IgD-negative memory B cell (primary cell): ENCODE measurements at regions not wholly inside any gene's neighbourhood (a gene's known extent, or its start where the extent isn't known, plus 50 kb on each side); places are given as distances from the start of the nearest gene placed in this dataset.
A peak's percentile ranks its signal among the peaks of the same experiment; 100 is the strongest.

Experiments used
- H3K27ac Mint-ChIP-seq, 3 donors: one replicate each; pipeline ENCODE4 v1.8.0; 2020 to 2022; ENCODE audit warnings: mild to moderate bottlenecking in 3 of 3, mixed read lengths in 3 of 3, moderate library complexity in 1 of 3
- H3K27me3 Mint-ChIP-seq: one replicate; pipeline ENCODE4 v1.8.0; 2021; ENCODE audit warnings: mixed read lengths
- H3K36me3 Mint-ChIP-seq: one replicate; pipeline ENCODE4 v1.8.0; 2020; ENCODE audit warnings: mild to moderate bottlenecking, mixed read lengths
- H3K4me1 Mint-ChIP-seq, 3 donors: one replicate each; pipeline ENCODE4 v1.8.0; 2020 to 2022; ENCODE audit warnings: mixed read lengths in 3 of 3, mild to moderate bottlenecking in 1 of 3
- H3K4me3 Mint-ChIP-seq, 4 donors: one replicate each; pipeline ENCODE4 v1.8.0; 2020 to 2022; ENCODE audit warnings: mild to moderate bottlenecking in 4 of 4, mixed read lengths in 4 of 4, moderate library complexity in 3 of 4
- H3K9me3 Mint-ChIP-seq, 3 donors: one replicate each; pipeline ENCODE4 v1.8.0; 2020 to 2021; ENCODE audit warnings: mixed read lengths in 3 of 3, mild to moderate bottlenecking in 1 of 3

DNA sequence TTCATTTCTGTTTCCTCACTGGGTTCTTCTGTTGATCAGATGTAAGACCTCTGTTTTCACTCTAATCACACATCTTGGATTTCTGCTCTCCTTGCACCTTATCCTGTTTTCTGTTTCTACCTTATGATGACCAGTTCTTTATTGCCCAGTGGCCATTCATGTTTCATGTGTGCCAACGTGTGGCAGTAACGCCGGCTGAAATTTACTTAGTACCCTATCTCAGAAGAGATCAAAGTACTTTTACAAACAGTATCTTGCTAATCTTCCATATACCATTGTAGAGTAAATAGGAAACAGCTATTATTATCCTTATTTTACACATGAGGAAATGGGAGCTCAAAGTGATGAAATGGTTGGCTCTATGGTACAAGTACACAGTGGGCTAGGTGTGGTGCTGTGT, 74.0 kb downstream of the GATA3 start:
- Mint-ChIP-seq H3K9me3 (peaks cover 0 to 3% (median 2%) of the 10 kb centered on the region in 3 donors), H3K4me3 (no peak overlapping the region), H3K4me1 (peaks cover 5 to 7% (median 6%) of the 10 kb centered on the region in 3 donors), H3K27me3 (peaks cover 14% of the 10 kb centered on the region), H3K27ac (no peak overlapping the region), H3K36me3 (no peaks in the 10 kb centered on the region)

DNA sequence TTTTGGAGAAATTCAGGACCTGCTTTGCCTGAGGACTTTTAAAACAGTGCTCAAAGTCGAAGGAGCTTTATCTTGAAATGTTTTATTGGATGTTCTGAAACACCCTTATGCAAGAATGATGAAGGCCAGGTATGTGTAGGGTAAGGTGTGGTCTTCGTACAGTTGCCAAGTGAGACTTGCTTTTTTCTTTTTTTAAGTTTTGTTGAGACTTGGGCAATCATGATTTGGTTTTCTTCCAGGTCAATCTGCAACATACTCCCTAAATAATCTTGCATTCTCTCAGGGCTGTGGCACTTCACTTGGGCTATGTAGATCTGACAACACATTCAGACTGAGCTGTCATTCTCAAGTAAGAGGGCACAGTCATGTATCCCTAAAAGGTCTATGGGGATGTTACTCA, 75.0 kb downstream of the GATA3 start:
- Mint-ChIP-seq H3K9me3 (peaks cover 0 to 4% (median 2%) of the 10 kb centered on the region in 3 donors), H3K27me3 (peaks cover 18% of the 10 kb centered on the region), H3K27ac (no peak overlapping the region), H3K4me3 (no peak overlapping the region), H3K36me3 (no peaks in the 10 kb centered on the region), H3K4me1 (peaks cover 5 to 9% (median 6%) of the 10 kb centered on the region in 3 donors)

DNA sequence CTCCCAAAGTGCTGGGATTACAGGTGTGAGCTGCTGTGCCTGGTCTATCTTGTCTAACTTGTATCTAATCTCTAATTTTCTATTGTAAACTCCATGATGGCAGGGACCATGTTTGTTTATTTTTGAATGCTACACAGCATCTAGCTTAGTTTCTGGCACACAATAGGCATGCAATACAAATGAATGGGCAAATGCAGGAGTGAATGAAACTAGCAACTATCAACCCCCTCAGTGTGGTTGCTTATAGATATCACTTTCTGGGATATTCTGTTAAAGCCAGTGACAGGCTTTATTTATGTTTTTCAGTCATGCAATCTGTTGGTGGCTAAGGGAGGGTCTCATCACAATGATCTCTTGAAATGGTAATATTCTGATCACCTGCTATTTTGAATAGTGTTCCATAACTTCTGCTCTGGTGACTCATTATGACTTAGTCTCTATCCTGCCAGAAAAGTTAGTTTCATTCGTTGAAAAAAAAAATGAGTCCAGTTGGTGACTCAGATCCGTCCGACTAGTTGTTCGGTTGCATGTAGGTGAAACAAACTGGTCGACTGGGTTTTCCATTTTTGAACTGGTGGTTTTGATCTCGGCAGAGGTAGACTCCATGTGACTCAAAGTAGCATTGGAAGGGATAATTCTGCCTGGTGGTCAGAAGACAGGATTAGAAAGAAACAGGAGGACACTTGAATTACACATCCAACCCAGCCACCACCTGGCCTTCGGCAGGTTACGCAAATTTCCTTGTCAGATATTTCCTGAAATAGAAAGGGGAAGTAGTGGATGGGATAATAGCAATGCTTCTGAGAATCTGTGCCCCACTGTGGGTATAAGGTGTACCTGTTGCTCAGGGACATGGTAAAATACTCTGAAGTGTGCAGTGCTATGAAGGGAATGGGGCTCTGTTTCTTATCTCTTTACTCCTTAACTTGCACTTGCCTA, 76.8 kb downstream of the GATA3 start:
- Mint-ChIP-seq H3K9me3 (peaks cover 0 to 4% (median 2%) of the 10 kb centered on the region in 3 donors), H3K27ac (no peak overlapping the region), H3K4me1 (peaks cover 5 to 9% (median 6%) of the 10 kb centered on the region in 3 donors), H3K4me3 (no peak overlapping the region), H3K36me3 (no peaks in the 10 kb centered on the region), H3K27me3 (peaks cover 23% of the 10 kb centered on the region)

DNA sequence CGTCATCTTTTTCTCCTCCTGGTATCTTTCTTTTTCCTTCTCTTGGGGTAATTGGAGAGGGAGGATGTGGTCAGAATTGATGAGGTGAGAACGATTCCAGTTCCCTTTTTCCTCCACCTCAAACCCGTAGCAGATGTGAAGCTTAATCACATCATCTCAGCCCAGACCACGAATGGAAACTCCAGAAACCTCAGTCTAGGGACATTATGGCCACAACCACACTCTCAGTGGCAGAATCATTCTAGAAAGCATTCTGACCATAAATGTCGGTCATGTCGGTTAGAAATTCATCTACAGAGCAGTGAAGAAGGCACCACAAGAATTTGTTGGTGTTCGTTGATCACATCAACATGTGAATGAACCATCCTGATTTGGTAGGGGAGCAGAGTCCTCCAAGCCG, 78.7 kb downstream of the GATA3 start:
- Mint-ChIP-seq H3K4me1 (peaks cover 7 to 9% (median 7%) of the 10 kb centered on the region in 3 donors), H3K4me3 (peak overlapping the region in 1 of 4 donors; percentile 11), H3K36me3 (no peaks in the 10 kb centered on the region), H3K27me3 (peaks cover 26% of the 10 kb centered on the region), H3K9me3 (peaks cover 0 to 4% (median 2%) of the 10 kb centered on the region in 3 donors), H3K27ac (no peak overlapping the region)

DNA sequence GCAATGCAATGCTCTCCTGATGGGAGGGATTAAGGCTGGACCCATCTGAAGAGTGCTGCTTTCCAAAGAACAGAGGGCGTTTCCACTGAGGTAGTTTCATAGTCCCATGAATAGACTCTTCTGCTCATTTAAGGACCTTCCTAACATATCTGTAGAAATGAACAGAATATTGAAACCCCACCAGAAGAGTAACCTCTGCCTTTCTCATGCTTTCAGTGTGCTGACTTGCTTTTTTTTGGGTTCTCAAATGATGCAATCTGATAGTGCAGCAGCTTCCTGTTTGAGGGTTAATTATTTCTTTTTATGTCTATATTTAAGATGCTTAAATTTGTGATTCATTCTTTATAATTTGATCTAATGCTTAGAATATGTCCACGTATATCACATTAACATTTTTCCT, 82.2 kb downstream of the GATA3 start:
- H3K9me3 Mint-ChIP-seq, result peaks cover 0 to 2% (median 0%) of the 10 kb centered on the region in 3 donors
- peaks cover 7 to 9% (median 7%) of the 10 kb centered on the region in 3 donors for H3K4me1 Mint-ChIP-seq
- no peak overlapping the region for H3K4me3 Mint-ChIP-seq
- H3K36me3 Mint-ChIP-seq, result no peaks in the 10 kb centered on the region
- no peak overlapping the region for H3K27ac Mint-ChIP-seq
- H3K27me3 Mint-ChIP-seq, result peaks cover 22% of the 10 kb centered on the region

DNA sequence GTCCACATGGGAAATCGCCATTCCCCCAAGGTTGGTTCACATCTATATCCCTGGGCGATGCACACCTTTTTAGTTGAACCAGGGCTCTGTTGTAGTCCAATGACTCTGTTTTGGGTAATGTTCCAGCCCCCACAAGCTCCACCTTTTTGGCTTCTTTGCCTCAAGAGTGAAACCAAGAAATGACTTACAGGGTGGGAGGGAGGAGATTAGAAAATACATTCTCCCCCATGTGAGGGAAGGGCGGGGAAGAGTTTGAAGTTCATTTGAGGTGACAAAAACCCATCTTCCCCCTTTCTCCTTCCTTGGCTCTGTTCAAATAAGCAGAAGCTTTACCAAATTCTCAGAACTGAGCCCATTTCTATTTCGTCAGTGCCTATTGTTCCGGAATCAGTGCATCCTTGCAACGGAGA, 82.8 kb downstream of the GATA3 start:
- Mint-ChIP-seq H3K27ac (no peak overlapping the region), H3K4me1 (peaks cover 7 to 9% (median 7%) of the 10 kb centered on the region in 3 donors), H3K27me3 (peaks cover 21% of the 10 kb centered on the region), H3K4me3 (peak overlapping the region in 1 of 4 donors; percentile 59), H3K36me3 (no peaks in the 10 kb centered on the region), H3K9me3 (peaks cover 0 to 2% (median 0%) of the 10 kb centered on the region in 3 donors)

DNA sequence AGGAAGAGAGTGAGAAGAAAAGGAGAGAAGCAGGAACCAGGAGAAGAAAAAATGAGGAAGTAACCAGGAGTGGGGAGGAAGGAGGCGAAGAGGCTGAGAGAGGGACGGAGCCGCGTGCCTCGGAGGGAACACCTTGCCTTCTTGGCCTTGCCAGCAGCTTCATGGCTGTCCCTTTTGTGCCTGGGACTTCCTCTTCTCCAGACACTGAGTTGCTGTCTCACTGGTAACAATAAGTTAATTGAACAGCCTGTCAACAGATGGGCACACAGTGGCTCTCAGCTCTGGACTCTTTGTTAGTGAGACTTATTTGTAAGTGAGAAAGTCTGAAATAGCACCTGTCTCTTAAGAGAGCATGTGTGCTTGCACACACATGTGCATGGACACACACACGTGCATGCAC, 83.2 kb downstream of the GATA3 start:
- H3K27me3 Mint-ChIP-seq, result peaks cover 21% of the 10 kb centered on the region
- no peak overlapping the region for H3K27ac Mint-ChIP-seq
- no peaks in the 10 kb centered on the region for H3K36me3 Mint-ChIP-seq
- peaks cover 0 to 2% (median 0%) of the 10 kb centered on the region in 3 donors for H3K9me3 Mint-ChIP-seq
- peak overlapping the region in 1 of 4 donors; percentile 59 for H3K4me3 Mint-ChIP-seq
- peaks cover 6 to 9% (median 6%) of the 10 kb centered on the region in 3 donors for H3K4me1 Mint-ChIP-seq

DNA sequence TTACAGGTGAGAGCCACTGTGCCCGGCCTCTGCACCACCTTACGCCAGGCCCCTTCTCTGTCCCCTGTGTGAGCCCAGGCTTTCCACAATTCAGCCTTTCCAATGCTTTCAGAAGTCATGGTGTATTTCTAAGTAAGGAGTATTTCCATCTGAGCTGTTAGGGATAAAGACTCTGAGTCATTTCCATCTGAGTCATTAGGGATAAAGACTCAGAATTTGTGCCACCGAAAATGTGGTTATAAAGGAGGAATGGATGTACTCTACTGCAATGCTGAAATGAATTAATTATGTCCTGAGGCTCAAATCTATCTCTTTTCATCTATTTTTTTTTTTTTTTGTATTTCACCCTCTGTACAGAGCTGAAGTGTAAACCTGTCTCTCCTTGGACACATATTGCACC, 84.0 kb downstream of the GATA3 start:
- Mint-ChIP-seq H3K4me1 (peaks cover 2 to 3% (median 3%) of the 10 kb centered on the region in 3 donors), H3K36me3 (no peaks in the 10 kb centered on the region), H3K9me3 (peaks cover 0 to 2% (median 0%) of the 10 kb centered on the region in 3 donors), H3K4me3 (no peak overlapping the region), H3K27me3 (peaks cover 16% of the 10 kb centered on the region), H3K27ac (no peak overlapping the region)

DNA sequence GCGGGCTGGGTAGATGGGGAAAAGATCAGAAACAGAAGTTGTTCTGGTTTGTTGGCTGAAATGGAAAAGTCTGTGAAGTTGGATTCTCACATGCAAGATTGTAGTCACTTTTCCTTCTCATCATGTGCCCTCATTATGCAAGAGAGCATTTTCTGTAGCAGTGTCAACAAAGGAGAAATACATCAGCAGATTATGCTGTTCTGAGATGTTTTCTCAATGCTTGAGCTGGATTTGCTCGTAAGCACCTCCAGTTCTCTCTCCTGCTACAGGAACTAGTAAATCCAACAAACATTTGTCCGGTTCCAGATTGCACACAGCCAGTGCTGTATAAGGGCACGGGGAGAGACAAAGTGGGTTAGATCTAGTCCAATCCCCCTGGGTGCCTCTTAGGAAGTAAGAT, 90.0 kb downstream of the GATA3 start:
- Mint-ChIP-seq H3K27me3 (peaks cover 2% of the 10 kb centered on the region), H3K4me1 (no peaks in the 10 kb centered on the region), H3K9me3 (no peaks in the 10 kb centered on the region), H3K36me3 (no peaks in the 10 kb centered on the region), H3K4me3 (no peak overlapping the region), H3K27ac (no peak overlapping the region)

DNA sequence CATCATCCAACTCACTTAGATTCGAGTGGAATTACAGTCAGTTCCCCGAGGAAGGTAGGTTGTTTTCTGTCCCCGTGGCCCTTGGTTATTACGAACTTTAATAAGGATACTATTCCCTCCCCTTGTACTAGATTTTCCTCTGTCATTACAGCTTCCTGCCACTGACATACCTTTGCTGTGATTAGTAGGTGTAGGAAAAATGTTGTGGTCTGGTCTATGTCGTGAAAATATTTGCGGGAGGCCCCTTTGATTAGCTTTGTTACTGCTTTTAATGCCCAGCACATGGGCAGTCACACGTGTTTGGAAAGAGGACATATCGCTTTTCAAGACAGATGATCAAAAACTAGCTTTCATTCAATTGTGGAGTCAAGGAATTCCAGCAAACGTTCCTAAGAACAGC, 92.2 kb downstream of the GATA3 start:
- Mint-ChIP-seq H3K27me3 (peaks cover 2% of the 10 kb centered on the region), H3K4me1 (no peaks in the 10 kb centered on the region), H3K4me3 (no peak overlapping the region), H3K9me3 (no peaks in the 10 kb centered on the region), H3K36me3 (no peaks in the 10 kb centered on the region), H3K27ac (no peak overlapping the region)

DNA sequence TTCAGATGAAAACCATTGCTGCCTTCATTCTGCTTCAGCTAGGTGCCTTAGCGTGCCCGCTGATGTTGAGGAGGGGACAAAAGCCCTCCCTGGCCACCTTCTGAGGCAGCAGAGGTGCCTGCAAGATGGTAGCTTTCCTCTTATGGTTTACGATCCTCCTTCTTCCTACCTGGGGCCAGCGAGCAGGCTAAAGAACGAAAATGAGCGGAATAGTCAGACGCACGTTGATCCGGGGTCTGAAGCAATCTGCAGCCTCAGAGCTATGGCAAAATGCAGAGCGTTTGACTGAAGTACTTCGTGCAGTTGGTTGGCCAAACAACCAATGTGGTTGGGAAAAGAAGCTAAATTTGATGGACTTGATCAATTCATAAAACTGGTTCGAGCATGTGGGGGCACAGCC, 95.5 kb downstream of the GATA3 start:
- Mint-ChIP-seq H3K27me3 (peaks cover 2% of the 10 kb centered on the region), H3K9me3 (peaks cover 0 to 4% (median 0%) of the 10 kb centered on the region in 3 donors), H3K27ac (no peak overlapping the region), H3K4me3 (no peak overlapping the region), H3K4me1 (no peaks in the 10 kb centered on the region), H3K36me3 (no peaks in the 10 kb centered on the region)

DNA sequence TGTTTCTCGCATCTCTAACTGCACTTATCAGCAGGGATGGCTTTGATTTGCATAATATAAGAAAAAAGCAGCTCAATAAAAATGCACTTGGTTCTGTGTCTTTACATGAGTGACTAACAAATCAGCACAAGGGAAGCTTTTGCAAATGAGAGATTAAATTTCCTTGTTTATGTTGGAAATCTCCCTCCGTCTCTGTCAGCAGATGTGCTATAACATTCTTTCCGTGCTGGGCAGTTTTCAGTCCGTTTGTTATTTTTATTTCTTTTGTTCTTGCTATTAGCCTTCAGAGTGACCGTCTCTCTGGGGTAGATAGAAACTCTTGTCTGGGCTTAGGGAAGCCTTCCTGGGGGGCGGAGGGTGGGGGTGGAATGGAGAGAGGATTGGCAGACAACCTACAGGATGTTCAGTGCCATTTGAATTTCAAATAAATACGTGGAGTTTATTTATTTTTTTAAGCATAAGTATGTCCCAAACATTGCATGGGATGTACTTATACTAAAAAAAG, 96.0 kb downstream of the GATA3 start:
- H3K27me3 Mint-ChIP-seq, result peaks cover 2% of the 10 kb centered on the region
- H3K27ac Mint-ChIP-seq, result no peak overlapping the region
- H3K9me3 Mint-ChIP-seq, result peaks cover 0 to 4% (median 0%) of the 10 kb centered on the region in 3 donors
- H3K4me1 Mint-ChIP-seq, result no peaks in the 10 kb centered on the region
- no peak overlapping the region for H3K4me3 Mint-ChIP-seq
- H3K36me3 Mint-ChIP-seq, result no peaks in the 10 kb centered on the region

DNA sequence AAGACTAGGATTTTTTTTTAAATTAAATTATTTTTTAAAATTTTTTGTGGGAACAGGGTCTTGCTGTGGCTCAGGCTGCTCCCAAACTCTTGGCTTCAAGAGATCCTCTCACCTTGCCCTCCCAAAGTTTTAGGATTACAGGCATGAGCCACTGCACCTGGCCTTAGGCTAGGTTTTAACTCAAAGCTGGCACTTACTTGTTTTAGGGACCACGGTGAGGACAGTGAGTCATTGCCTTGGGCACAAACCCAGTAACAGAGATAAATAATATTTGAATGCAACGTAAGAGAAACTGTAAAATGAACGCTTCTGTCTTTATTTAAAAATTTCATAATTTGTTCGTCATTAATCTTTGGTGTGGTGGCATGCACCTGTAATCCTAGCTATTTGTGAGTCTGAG, 96.6 kb downstream of the GATA3 start:
- no peaks in the 10 kb centered on the region for H3K36me3 Mint-ChIP-seq
- H3K4me3 Mint-ChIP-seq, result no peak overlapping the region

DNA sequence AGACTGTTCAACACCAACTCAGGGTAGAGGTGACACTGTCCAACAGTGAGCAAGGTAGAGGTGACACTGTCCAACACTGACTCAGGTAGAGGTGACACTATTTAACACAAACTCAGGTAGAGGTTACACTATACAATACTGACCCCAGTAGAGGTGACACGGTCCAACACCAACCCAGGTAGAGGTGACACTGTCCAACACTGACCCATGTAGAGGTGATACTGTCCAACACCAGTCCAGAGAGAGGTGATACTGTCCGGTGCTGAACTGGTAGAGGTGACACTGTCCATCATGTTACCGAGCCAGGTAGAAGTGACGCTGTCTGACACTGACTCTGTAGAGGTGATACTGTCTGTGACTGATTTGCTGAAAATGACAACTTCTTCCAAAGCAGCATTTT, 102.4 kb downstream of the GATA3 start:
- no peak overlapping the region for H3K4me3 Mint-ChIP-seq
- no peaks in the 10 kb centered on the region for H3K36me3 Mint-ChIP-seq
- H3K27me3 Mint-ChIP-seq, result no peaks in the 10 kb centered on the region
- H3K9me3 Mint-ChIP-seq, result peaks cover 2 to 6% (median 4%) of the 10 kb centered on the region in 3 donors
- H3K27ac Mint-ChIP-seq, result no peak overlapping the region
- H3K4me1 Mint-ChIP-seq, result no peaks in the 10 kb centered on the region

More for the DNA sequence above, 96.6 kb downstream of the GATA3 start:
- no peak overlapping the region for H3K27ac Mint-ChIP-seq
- no peaks in the 10 kb centered on the region for H3K4me1 Mint-ChIP-seq
- peaks cover 2% of the 10 kb centered on the region for H3K27me3 Mint-ChIP-seq
- peaks cover 0 to 4% (median 0%) of the 10 kb centered on the region in 3 donors for H3K9me3 Mint-ChIP-seq

DNA sequence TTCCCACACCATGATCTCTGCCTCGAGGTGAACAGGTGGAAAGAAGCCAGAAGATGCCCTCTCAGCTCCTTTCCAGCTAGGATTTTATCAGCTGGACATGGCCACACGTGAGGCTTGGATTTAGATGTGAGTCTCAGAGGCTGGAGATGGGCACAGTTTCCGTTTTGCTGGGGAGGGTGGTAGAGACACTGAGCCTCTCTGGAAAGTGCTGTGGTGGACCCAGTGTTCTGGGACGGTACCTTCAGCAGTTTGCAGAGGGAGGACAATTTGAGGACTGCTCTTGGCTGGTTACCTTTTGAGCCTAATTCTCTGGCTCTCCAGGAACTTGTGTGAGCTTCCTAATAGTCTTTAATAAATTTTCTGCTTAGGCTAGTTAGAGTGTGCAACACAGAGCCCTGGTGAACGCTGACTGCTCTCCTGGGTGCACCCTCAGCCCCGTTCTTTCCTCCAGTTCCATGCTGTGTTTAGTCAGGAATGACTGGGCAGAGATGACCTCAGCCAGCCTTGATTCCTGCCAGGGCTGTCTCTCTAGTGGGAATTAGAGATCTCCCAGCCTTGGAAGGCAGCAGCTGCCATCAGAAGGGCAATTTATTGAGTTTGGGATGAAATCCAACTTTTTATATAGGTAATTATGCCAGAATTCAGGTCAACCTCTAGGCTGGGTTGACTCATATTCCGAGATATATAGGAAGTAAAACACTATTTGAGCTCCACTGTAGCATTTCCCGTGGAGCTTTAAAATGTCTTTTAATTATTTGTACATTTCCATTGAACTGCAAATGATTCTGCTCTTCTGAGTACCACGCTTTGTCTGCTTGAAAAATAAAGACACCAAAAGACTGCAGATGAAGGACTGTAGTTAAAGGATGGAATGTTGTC, 103.9 kb downstream of the GATA3 start:
- H3K4me1 Mint-ChIP-seq, result no peaks in the 10 kb centered on the region
- H3K4me3 Mint-ChIP-seq, result no peak overlapping the region
- H3K36me3 Mint-ChIP-seq, result no peaks in the 10 kb centered on the region
- H3K27me3 Mint-ChIP-seq, result no peaks in the 10 kb centered on the region
- H3K27ac Mint-ChIP-seq, result peak overlapping the region in 1 of 3 donors; percentile 47
- H3K9me3 Mint-ChIP-seq, result peaks cover 3 to 6% (median 3%) of the 10 kb centered on the region in 3 donors
